Uterus (tissue), 2 donors: ENCODE measurements at regions not wholly inside any gene's neighbourhood (a gene's known extent, or its start where the extent isn't known, plus 50 kb on each side); places are given as distances from the start of the nearest gene placed in this dataset.

ENCODE experiments used
- CTCF ChIP-seq, 4 experiments: fragments of 200-600 bp in 2 of 4; fragments of 450-650 bp in 2 of 4; sonication (generic) in 2 of 4; IDR thresholded peaks; one replicate each; pipeline ENCODE4 v1.5.1; 2016 to 2019; ENCODE audit warnings: antibody characterized with exemption in 4 of 4, mild to moderate bottlenecking in 2 of 4, moderate library complexity in 1 of 4
- POLR2A ChIP-seq, 2 donors: fragments of 450-650 bp; IDR thresholded peaks; one replicate each; pipeline ENCODE4 v1.6.1; 2016; ENCODE audit warnings: antibody characterized with exemption in 2 of 2, mild to moderate bottlenecking in 1 of 2, moderate library complexity in 1 of 2

GRCh38 chr10:44281662-44282061 lies 103.2 kb downstream of the CXCL12 start:
- TF ChIP-seq CTCF (IDR thresholded peaks at IDR 0.05) (no peak), POLR2A (IDR thresholded peaks at IDR 0.05) (no peak)
